ENCODE measurements at regions not wholly inside any gene's neighbourhood (a gene's known extent, or its start where the extent isn't known, plus 50 kb on each side); places are given as distances from the start of the nearest gene placed in this dataset.

- no peaks in the 10 kb centered on the region for H3K4me1 ChIP-seq (ENCODE audit: control insufficient read depth, insufficient read depth, low read length)
- no peak overlapping the region for H4K5ac ChIP-seq (ENCODE audit: low read depth, low read length)
- H2BK15ac ChIP-seq (ENCODE audit: low read depth, low read length), result no peak overlapping the region
- TF ChIP-seq FOS (IDR thresholded peaks at IDR 0.05; ENCODE audit: low read depth, low read length) (no peak), RFX5 (IDR thresholded peaks at IDR 0.05; ENCODE audit: low read depth, low read length) (no peak), CEBPB (IDR thresholded peaks at IDR 0.05; ENCODE audit: low read depth, low read length) (no peak), ELK1 (IDR thresholded peaks at IDR 0.05; ENCODE audit: borderline replicate concordance, low read depth, low read length) (no peak), MXI1 (IDR thresholded peaks at IDR 0.05; ENCODE audit: borderline replicate concordance, low read depth, low read length) (no peak)
- TF ChIP-seq, protein P1, sequence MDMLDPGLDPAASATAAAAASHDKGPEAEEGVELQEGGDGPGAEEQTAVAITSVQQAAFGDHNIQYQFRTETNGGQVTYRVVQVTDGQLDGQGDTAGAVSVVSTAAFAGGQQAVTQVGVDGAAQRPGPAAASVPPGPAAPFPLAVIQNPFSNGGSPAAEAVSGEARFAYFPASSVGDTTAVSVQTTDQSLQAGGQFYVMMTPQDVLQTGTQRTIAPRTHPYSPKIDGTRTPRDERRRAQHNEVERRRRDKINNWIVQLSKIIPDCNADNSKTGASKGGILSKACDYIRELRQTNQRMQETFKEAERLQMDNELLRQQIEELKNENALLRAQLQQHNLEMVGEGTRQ (IDR thresholded peaks at IDR 0.05; ENCODE audit: low read depth, low read length), result no peak
- no peak overlapping the region for H3K14ac ChIP-seq (replicated peaks; ENCODE audit: low read depth, low read length)
- H3K79me1 ChIP-seq (ENCODE audit: low read depth in 1 of 2, low read length in 2 of 2), result no peaks in the 10 kb centered on the region
- no peak overlapping the region for H3K9ac ChIP-seq (ENCODE audit: low read depth, low read length)
- BruUV-seq (replicated peaks), result no TSS peak
- no peak overlapping the region for H2BK20ac ChIP-seq (ENCODE audit: low read depth, low read length)
- H2AK5ac ChIP-seq (ENCODE audit: low read depth, low read length), result no peak overlapping the region
- ATAC-seq (ENCODE audit: low read depth), result no peak
- no peaks in the 10 kb centered on the region for H3K36me3 ChIP-seq (ENCODE audit: control insufficient read depth, insufficient read depth, low read length)
- no peaks in the 10 kb centered on the region for H4K20me1 ChIP-seq (ENCODE audit: insufficient read depth, low read length)
- CTCF ChIA-PET, result no interaction called here
- POLR2A ChIA-PET (ENCODE audit: unreplicated experiment), result no interaction called here
- H2AK9ac ChIP-seq (replicated peaks; ENCODE audit: low read depth, low read length, poor library complexity), result no peak overlapping the region
- H2BK120ac ChIP-seq (ENCODE audit: low read depth, low read length), result no peak overlapping the region
- H3K4me2 ChIP-seq (ENCODE audit: low read depth, low read length), result no peak overlapping the region
- H3K23ac ChIP-seq (ENCODE audit: low read depth, low read length), result no peak overlapping the region
- no peak overlapping the region for H4K8ac ChIP-seq (ENCODE audit: low read depth in 2 of 2, low read length in 2 of 2)
- in situ Hi-C loops (cut with MboI; ENCODE audit: low sequenced_read_pairs), result no loop called here
- H3K4ac ChIP-seq (ENCODE audit: low read depth, low read length), result no peak overlapping the region
- no peak overlapping the region for H3K18ac ChIP-seq (ENCODE audit: low read depth, low read length)
- no peak overlapping the region for H2AFZ ChIP-seq (replicated peaks; ENCODE audit: low read length, poor library complexity)
- intact Hi-C loops (cut with micrococcal nuclease), result no loop called here
- no peak overlapping the region for H2BK5ac ChIP-seq (ENCODE audit: low read depth, low read length, poor library complexity, severe bottlenecking)
- dilution Hi-C loops (cut with HindIII; ENCODE audit: low sequenced_read_pairs, unreplicated experiment), result no loop called here
- no peaks in the 10 kb centered on the region for H3K9me3 ChIP-seq (ENCODE audit: control insufficient read depth, insufficient read depth, low read length)
- DNase-seq, result no peak
- H4K91ac ChIP-seq (ENCODE audit: insufficient read depth, low read depth, low read length), result no peak overlapping the region
- H3K4me3 ChIP-seq (ENCODE audit: insufficient read depth, low read depth, low read length), result no peak overlapping the region
- H3K27ac ChIP-seq (ENCODE audit: insufficient read depth, low read length), result no peak overlapping the region
- no peaks in the 10 kb centered on the region for H3K9me1 ChIP-seq (ENCODE audit: insufficient read depth, low read length)
- no peaks in the 10 kb centered on the region for H3K27me3 ChIP-seq (ENCODE audit: control insufficient read depth, insufficient read depth, low read length)
- WGBS, 2 experiments (ENCODE audit: extremely low coverage in 2 of 2, insufficient read length in 1 of 2), result 100% methylated on average over 1 of the region's 7 CpGs; no CpG with 5 or more reads in 1 of the 2 experiments
- no peak overlapping the region for H3K56ac ChIP-seq (ENCODE audit: extremely low read depth, insufficient read depth, low read length)
These were observed 429.8 kb downstream of the QKI start for GRCh38 chr6:163844357-163844756.

All from IMR-90 (cell line).